Endothelial cell of umbilical vein (primary cell): ENCODE measurements at regions not wholly inside any gene's neighbourhood (a gene's known extent, or its start where the extent isn't known, plus 50 kb on each side); places are given as distances from the start of the nearest gene placed in this dataset.

Experiments
- POLR2AphosphoS5 ChIP-seq: IDR thresholded peaks from 2 replicates; pipeline ENCODE4 v1.6.1; 2012; ENCODE audit warnings: low read depth, mild to moderate bottlenecking, control low read depth, low read length, moderate library complexity; ENCODE audit not compliant: insufficient read depth
- TF ChIP-seq, protein P1 (sequence below), 2 donors: IDR thresholded peaks; 1 replicate in 1 of 2; 2 replicates in 1 of 2; pipeline ENCODE4 v1.5.1; 2011; ENCODE audit warnings: low read length in 2 of 2, mild to moderate bottlenecking in 2 of 2, moderate library complexity in 2 of 2, control low read depth in 1 of 2, inconsistent platforms in 1 of 2, low read depth in 1 of 2; ENCODE audit not compliant: insufficient read depth in 1 of 2; ENCODE audit errors: extremely low read depth in 1 of 2

DNA sequence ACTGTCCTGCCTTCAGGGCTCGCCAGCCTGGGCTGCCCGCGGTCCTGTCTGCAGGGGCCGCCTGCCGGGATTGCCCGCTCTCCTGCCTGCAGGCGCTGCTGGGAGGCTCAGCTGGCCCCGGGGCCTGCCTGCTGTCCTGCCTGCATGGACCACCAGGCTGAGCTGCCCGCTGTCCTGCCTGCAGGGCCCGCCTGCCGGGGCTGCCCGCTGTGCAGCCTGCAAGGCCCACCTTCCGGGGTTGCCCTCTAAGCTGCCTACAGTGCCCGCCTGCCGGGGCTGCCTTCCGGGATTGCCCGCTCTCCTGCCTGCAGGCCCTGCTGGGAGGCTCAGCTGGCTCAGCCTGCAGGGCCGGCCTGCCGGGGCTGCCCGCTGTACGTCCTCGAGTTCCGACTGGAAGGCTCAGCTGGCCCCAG lies 164.4 kb downstream of the GLRX3 start:
- TF ChIP-seq, protein P1, sequence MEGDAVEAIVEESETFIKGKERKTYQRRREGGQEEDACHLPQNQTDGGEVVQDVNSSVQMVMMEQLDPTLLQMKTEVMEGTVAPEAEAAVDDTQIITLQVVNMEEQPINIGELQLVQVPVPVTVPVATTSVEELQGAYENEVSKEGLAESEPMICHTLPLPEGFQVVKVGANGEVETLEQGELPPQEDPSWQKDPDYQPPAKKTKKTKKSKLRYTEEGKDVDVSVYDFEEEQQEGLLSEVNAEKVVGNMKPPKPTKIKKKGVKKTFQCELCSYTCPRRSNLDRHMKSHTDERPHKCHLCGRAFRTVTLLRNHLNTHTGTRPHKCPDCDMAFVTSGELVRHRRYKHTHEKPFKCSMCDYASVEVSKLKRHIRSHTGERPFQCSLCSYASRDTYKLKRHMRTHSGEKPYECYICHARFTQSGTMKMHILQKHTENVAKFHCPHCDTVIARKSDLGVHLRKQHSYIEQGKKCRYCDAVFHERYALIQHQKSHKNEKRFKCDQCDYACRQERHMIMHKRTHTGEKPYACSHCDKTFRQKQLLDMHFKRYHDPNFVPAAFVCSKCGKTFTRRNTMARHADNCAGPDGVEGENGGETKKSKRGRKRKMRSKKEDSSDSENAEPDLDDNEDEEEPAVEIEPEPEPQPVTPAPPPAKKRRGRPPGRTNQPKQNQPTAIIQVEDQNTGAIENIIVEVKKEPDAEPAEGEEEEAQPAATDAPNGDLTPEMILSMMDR (IDR thresholded peaks at IDR 0.05; ENCODE audit: extremely low read depth in 1 of 2, insufficient read depth in 1 of 2, low read depth in 1 of 2, low read length in 2 of 2): no peak
- no peak for TF ChIP-seq POLR2AphosphoS5
